K562 (cell line): ENCODE measurements at regions not wholly inside any gene's neighbourhood (a gene's known extent, or its start where the extent isn't known, plus 50 kb on each side); places are given as distances from the start of the nearest gene placed in this dataset.

Experiments
- EHMT2 ChIP-seq: fragments of 450-650 bp; IDR thresholded peaks from 2 replicates; pipeline ENCODE4 v1.6.1; 2018; ENCODE audit warnings: antibody characterized with exemption
- FOXK2 ChIP-seq, 2 experiments: fragments of 450-650 bp; IDR thresholded peaks in 1 of 2; conservative IDR thresholded peaks in 1 of 2; 2 replicates each; pipeline ENCODE4 v1.6.1; 2016; ENCODE audit warnings: low read depth in 2 of 2, mild to moderate bottlenecking in 1 of 2
- GABPA ChIP-seq: fragments of 200-800 bp; sonication (Bioruptor generic); conservative IDR thresholded peaks from 2 replicates; pipeline ENCODE4 v1.6.1; 2016; ENCODE audit warnings: low read depth, missing genetic modification characterization, missing compliant biosample characterization
- KDM4B ChIP-seq, 2 experiments: fragments of 450-650 bp in 1 of 2; sonication (generic) in 1 of 2; IDR thresholded peaks; 2 replicates each; pipeline ENCODE4 v1.6.1; 2016 to 2017; ENCODE audit warnings: borderline replicate concordance in 2 of 2, antibody characterized with exemption in 1 of 2, low read depth in 1 of 2, mild to moderate bottlenecking in 1 of 2
- MAFF ChIP-seq: IDR thresholded peaks from 2 replicates; pipeline ENCODE4 v1.6.1; 2012; ENCODE audit warnings: low read length, improper control_type of control experiment
- PHB2 ChIP-seq: fragments of 450-650 bp; IDR thresholded peaks from 2 replicates; pipeline ENCODE4 v1.6.1; 2017; ENCODE audit warnings: low read depth
- TEAD4 ChIP-seq, 2 experiments: sonication (generic) in 1 of 2; formaldehyde crosslinking in 1 of 2; IDR thresholded peaks; 2 replicates each; pipeline versions ENCODE4 v1.6.1 to v1.8.0; 2012 to 2022; ENCODE audit warnings: borderline replicate concordance in 1 of 2, inconsistent platforms in 1 of 2, low read length in 1 of 2, mild to moderate bottlenecking in 1 of 2, missing genetic modification reagents in 1 of 2
- ZNF146 ChIP-seq: IDR thresholded peaks from one replicate; pipeline ENCODE4 v1.6.1; 2018; ENCODE audit warnings: missing compliant biosample characterization; ENCODE audit not compliant: unreplicated experiment
- ZNF76 ChIP-seq: fragments of 250-450 bp; sonication (Bioruptor Pico); IDR thresholded peaks from 2 replicates; pipeline ENCODE4 v1.4.0; 2020; ENCODE audit warnings: mild to moderate bottlenecking, moderate library complexity, borderline replicate concordance
- TF ChIP-seq, protein P1 (sequence below): fragments of 250-450 bp; sonication (Bioruptor Pico); IDR thresholded peaks from 2 replicates; pipeline ENCODE4 v1.8.0; 2021; ENCODE audit warnings: moderate library complexity, mild to moderate bottlenecking, inconsistent platforms
- TF ChIP-seq, protein P2 (sequence below), 3 experiments: IDR thresholded peaks in 2 of 3; conservative IDR thresholded peaks in 1 of 3; 2 replicates each; pipeline ENCODE4 v1.5.1; 2011 to 2012; ENCODE audit warnings: low read length in 3 of 3, mild to moderate bottlenecking in 3 of 3, control low read depth in 2 of 3, improper control_type of control experiment in 1 of 3, inconsistent platforms in 1 of 3, low read depth in 1 of 3, mixed read lengths in 1 of 3, moderate library complexity in 1 of 3; ENCODE audit not compliant: insufficient read depth in 2 of 3
- TF ChIP-seq, protein P3 (sequence below): fragments of 450-650 bp; IDR thresholded peaks from 2 replicates; pipeline ENCODE4 v1.6.1; 2016; ENCODE audit warnings: antibody characterized with exemption

DNA sequence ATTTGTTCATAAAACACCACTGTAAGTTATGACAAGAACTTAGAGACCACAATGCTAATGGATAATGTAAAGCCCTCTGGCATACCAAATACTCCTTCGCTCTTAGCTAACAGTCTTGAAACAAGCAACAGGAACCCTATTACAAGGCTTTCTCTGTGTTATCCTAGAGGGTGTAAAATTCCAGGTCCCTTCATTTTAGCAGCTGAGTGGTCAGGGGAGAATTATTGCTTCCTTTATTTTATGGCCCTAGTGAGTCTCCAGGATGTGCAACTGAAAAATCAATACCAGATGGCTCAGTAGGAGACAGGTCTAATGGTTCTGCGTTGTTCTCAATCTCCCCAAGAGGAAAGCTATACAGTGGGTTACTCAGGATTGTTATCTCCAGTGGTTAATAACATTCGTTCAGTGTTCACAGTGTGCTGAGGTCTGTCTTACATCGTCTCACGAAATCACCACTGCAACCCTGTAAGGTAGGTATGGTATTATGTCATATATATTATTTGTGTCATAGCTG is 172.7 kb upstream of the CNOT2 start:
- TF ChIP-seq MAFF (no peak), PHB2 (no peak), KDM4B (IDR thresholded peaks at IDR 0.05; ENCODE audit: borderline replicate concordance in 2 of 2, low read depth in 1 of 2) (no peak), GABPA (tag) (no peak), FOXK2 (conservative IDR thresholded peaks at IDR 0.05 in 1 of 2, IDR thresholded peaks at IDR 0.05 in 1 of 2; ENCODE audit: low read depth in 2 of 2) (no peak), ZNF146 (CRISPR knock-in tag) (no peak), TEAD4 (IDR thresholded peaks at IDR 0.05; ENCODE audit: low read length) (no peak), TEAD4 (CRISPR knock-in tag; IDR thresholded peaks at IDR 0.05; ENCODE audit: borderline replicate concordance) (no peak), EHMT2 (no peak), ZNF76 (CRISPR knock-in tag) (no peak)
- TF ChIP-seq, protein P1, sequence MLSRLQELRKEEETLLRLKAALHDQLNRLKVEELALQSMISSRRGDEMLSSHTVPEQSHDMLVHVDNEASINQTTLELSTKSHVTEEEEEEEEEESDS (CRISPR knock-in tag), result no peak
- TF ChIP-seq, protein P2, sequence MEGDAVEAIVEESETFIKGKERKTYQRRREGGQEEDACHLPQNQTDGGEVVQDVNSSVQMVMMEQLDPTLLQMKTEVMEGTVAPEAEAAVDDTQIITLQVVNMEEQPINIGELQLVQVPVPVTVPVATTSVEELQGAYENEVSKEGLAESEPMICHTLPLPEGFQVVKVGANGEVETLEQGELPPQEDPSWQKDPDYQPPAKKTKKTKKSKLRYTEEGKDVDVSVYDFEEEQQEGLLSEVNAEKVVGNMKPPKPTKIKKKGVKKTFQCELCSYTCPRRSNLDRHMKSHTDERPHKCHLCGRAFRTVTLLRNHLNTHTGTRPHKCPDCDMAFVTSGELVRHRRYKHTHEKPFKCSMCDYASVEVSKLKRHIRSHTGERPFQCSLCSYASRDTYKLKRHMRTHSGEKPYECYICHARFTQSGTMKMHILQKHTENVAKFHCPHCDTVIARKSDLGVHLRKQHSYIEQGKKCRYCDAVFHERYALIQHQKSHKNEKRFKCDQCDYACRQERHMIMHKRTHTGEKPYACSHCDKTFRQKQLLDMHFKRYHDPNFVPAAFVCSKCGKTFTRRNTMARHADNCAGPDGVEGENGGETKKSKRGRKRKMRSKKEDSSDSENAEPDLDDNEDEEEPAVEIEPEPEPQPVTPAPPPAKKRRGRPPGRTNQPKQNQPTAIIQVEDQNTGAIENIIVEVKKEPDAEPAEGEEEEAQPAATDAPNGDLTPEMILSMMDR (IDR thresholded peaks at IDR 0.05 in 2 of 3, conservative IDR thresholded peaks at IDR 0.05 in 1 of 3; ENCODE audit: insufficient read depth in 2 of 3, low read depth in 1 of 3, low read length in 3 of 3), result no peak
- TF ChIP-seq, protein P3, sequence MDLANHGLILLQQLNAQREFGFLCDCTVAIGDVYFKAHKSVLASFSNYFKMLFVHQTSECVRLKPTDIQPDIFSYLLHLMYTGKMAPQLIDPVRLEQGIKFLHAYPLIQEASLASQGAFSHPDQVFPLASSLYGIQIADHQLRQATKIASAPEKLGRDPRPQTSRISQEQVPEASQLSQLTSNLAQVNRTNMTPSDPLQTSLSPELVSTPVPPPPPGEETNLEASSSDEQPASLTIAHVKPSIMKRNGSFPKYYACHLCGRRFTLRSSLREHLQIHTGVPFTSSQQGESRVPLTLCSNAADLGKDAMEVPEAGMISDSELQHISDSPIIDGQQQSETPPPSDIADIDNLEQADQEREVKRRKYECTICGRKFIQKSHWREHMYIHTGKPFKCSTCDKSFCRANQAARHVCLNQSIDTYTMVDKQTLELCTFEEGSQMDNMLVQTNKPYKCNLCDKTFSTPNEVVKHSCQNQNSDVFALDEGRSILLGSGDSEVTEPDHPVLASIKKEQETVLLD, result no peak
